GM12878 (cell line): ENCODE measurements at regions not wholly inside any gene's neighbourhood (a gene's known extent, or its start where the extent isn't known, plus 50 kb on each side); places are given as distances from the start of the nearest gene placed in this dataset.

Source experiments
- ATAC-seq: fragments of 200-7000 bp; cut with Tn5 transposase; 3 replicates; pipeline ENCODE4 v1.9.1; 2020; ENCODE audit warnings: mild to moderate bottlenecking, moderate library complexity
- BruUV-seq: library from RNA; stranded (reverse); fragments of 400-500 nt; replicated peaks from 2 replicates; lab custom pipeline; 2021; lab: Mats Ljungman, UMichigan
- CTCF ChIA-PET: fragments of 300-600 bp; sonication (Branson Sonifier 250); formaldehyde crosslinking; extraction: SDS; loops from one replicate; lab custom pipeline; 2021; ENCODE audit warnings: inconsistent platforms; lab: Yijun Ruan, JAX
- POLR2A ChIA-PET: fragments of 350-600 bp; formaldehyde crosslinking; extraction: SDS; loops from one replicate; lab custom pipeline; 2021; ENCODE audit warnings: inconsistent platforms; lab: Charles Lee
- RAD21 ChIA-PET: fragments of 300-600 bp; sonication (Branson Sonifier 250); formaldehyde crosslinking; loops from one replicate; lab custom pipeline; 2023; ENCODE audit warnings: antibody characterized with exemption; ENCODE audit not compliant: unreplicated experiment; lab: Charles Lee
- SMC1A ChIA-PET: fragments of 300-600 bp; sonication (Branson Sonifier 250); formaldehyde crosslinking; loops from one replicate; lab custom pipeline; 2023; ENCODE audit not compliant: unreplicated experiment, uncharacterized antibody; lab: Charles Lee
- DNase-seq: peaks from one replicate; pipeline ENCODE4 v3.0.0-alpha.2; 2011; ENCODE audit warnings: low read depth, low spot score
- FAIRE-seq: peaks from 3 replicates; lab custom pipeline; 2011; peaks lifted over from hg19 to GRCh38; lab: Jason Lieb, UNC
- H2AFZ ChIP-seq: 2 replicates; pipeline ENCODE4 v1.6.0; 2011; ENCODE audit warnings: low read depth, low read length, control low read depth; ENCODE audit not compliant: control insufficient read depth
- H3K27ac ChIP-seq: 2 replicates; pipeline ENCODE4 v1.5.1; 2011; ENCODE audit warnings: control low read depth; ENCODE audit not compliant: control insufficient read depth, insufficient read depth
- H3K27me3 ChIP-seq, 2 experiments: replicated peaks in 1 of 2; 2 replicates each; pipeline versions ENCODE4 v1.6.0 to v1.6.1; 2011; ENCODE audit warnings: low read length in 1 of 2; ENCODE audit not compliant: control insufficient read depth in 2 of 2, insufficient read depth in 2 of 2
- H3K36me3 ChIP-seq, 2 experiments: 2 replicates each; pipeline ENCODE4 v1.5.1; 2011; ENCODE audit warnings: low read length in 1 of 2; ENCODE audit not compliant: control insufficient read depth in 2 of 2, insufficient read depth in 2 of 2
- H3K4me1 ChIP-seq: 2 replicates; pipeline ENCODE4 v1.6.1; 2011; ENCODE audit warnings: mild to moderate bottlenecking, low read length, moderate library complexity, mixed read lengths; ENCODE audit not compliant: control insufficient read depth, insufficient read depth
- H3K4me2 ChIP-seq: 2 replicates; pipeline ENCODE4 v1.6.0; 2011; ENCODE audit warnings: control low read depth; ENCODE audit not compliant: control insufficient read depth, insufficient read depth
- H3K4me3 ChIP-seq: fragments of 200-600 bp; sonication (generic); 2 replicates; pipeline ENCODE4 v1.5.1; 2016
- H3K79me2 ChIP-seq: 2 replicates; pipeline ENCODE4 v1.6.0; 2011; ENCODE audit warnings: low read length; ENCODE audit not compliant: control insufficient read depth, insufficient read depth
- H3K9ac ChIP-seq: 2 replicates; pipeline ENCODE4 v1.8.0; 2011; ENCODE audit warnings: low read length, control low read depth, mixed read lengths; ENCODE audit not compliant: control insufficient read depth, insufficient read depth
- H3K9me3 ChIP-seq: replicated peaks from 3 replicates; pipeline ENCODE4 v1.5.1; 2011; ENCODE audit warnings: mild to moderate bottlenecking, low read length; ENCODE audit not compliant: control insufficient read depth, insufficient read depth
- H4K20me1 ChIP-seq: 2 replicates; pipeline ENCODE4 v1.6.0; 2011; ENCODE audit not compliant: control insufficient read depth, insufficient read depth
- BCL11A ChIP-seq: IDR thresholded peaks from 2 replicates; pipeline ENCODE4 v1.6.1; 2011; ENCODE audit warnings: low read depth, low read length
- CBX5 ChIP-seq: sonication (generic); IDR thresholded peaks from 2 replicates; pipeline ENCODE4 v1.6.1; 2016; ENCODE audit warnings: low read depth, moderate library complexity, mild to moderate bottlenecking, inconsistent platforms
- CREM ChIP-seq: IDR thresholded peaks from 2 replicates; pipeline ENCODE4 v1.6.1; 2014; ENCODE audit warnings: antibody characterized with exemption, low read depth
- E4F1 ChIP-seq: fragments of 450-650 bp; IDR thresholded peaks from 2 replicates; pipeline ENCODE4 v1.6.1; 2018; ENCODE audit warnings: borderline replicate concordance, mild to moderate bottlenecking; ENCODE audit not compliant: partially characterized antibody
- EED ChIP-seq: sonication (generic); IDR thresholded peaks from 2 replicates; pipeline ENCODE4 v1.6.1; 2016; ENCODE audit warnings: antibody characterized with exemption, low read depth
- EGR1 ChIP-seq, 2 experiments: IDR thresholded peaks; 1 replicate in 1 of 2; 2 replicates in 1 of 2; pipeline ENCODE4 v1.6.1; 2011 to 2012; ENCODE audit warnings: low read depth in 2 of 2, low read length in 2 of 2, borderline replicate concordance in 1 of 2, mild to moderate bottlenecking in 1 of 2, moderate library complexity in 1 of 2
- ESRRA ChIP-seq: IDR thresholded peaks from 2 replicates; pipeline ENCODE4 v1.6.1; 2012; ENCODE audit warnings: mild to moderate bottlenecking, low read length, improper control_type of control experiment
- ETV6 ChIP-seq, 2 experiments: fragments of 450-650 bp in 1 of 2; IDR thresholded peaks in 1 of 2; conservative IDR thresholded peaks in 1 of 2; 2 replicates each; pipeline ENCODE4 v1.6.1; 2014; ENCODE audit warnings: antibody characterized with exemption in 1 of 2, borderline replicate concordance in 1 of 2, low read depth in 1 of 2, mild to moderate bottlenecking in 1 of 2, moderate library complexity in 1 of 2
- MXI1 ChIP-seq: fragments of 150-350 bp; IDR thresholded peaks from 2 replicates; pipeline ENCODE4 v1.6.1; 2011; ENCODE audit warnings: low read depth, mild to moderate bottlenecking, inconsistent platforms, low read length, improper control_type of control experiment
- NR2F1 ChIP-seq: fragments of 450-650 bp; conservative IDR thresholded peaks from 2 replicates; pipeline ENCODE4 v1.6.1; 2017; ENCODE audit warnings: mild to moderate bottlenecking
- RB1 ChIP-seq: fragments of 450-650 bp; formaldehyde crosslinking; IDR thresholded peaks from 2 replicates; pipeline ENCODE4 v1.6.1; 2017; ENCODE audit warnings: mild to moderate bottlenecking, borderline replicate concordance
- RELB ChIP-seq: fragments of 450-650 bp; IDR thresholded peaks from 2 replicates; pipeline ENCODE4 v1.6.1; 2017; ENCODE audit warnings: low read depth, mild to moderate bottlenecking, moderate library complexity
- RUNX3 ChIP-seq: IDR thresholded peaks from 2 replicates; pipeline ENCODE4 v1.6.1; 2012; ENCODE audit warnings: low read length, inconsistent platforms
- SMC3 ChIP-seq: IDR thresholded peaks from 2 replicates; pipeline ENCODE4 v1.6.1; 2011; ENCODE audit warnings: low read length, improper control_type of control experiment, borderline replicate concordance
- TCF12 ChIP-seq: IDR thresholded peaks from 2 replicates; pipeline ENCODE4 v1.6.1; 2011; ENCODE audit warnings: low read depth, mild to moderate bottlenecking, low read length
- ZZZ3 ChIP-seq: IDR thresholded peaks from 2 replicates; pipeline ENCODE4 v1.6.1; 2011; ENCODE audit warnings: low read depth; ENCODE audit not compliant: control insufficient read depth, insufficient read length
- WGBS: methylation state at CpG from one replicate; pipeline ENCODE4 v1.1.6; 2016; ENCODE audit warnings: low lambda C conversion rate; ENCODE audit not compliant: insufficient replicate concordance, insufficient coverage; ENCODE audit errors: missing lambda C conversion rate; 5-methylcytosine and 5-hydroxymethylcytosine counted together
- in situ Hi-C: fragments of 300-500 bp; cut with MboI; formaldehyde crosslinking; loops from 9 replicates; pipeline ENCODE4 v1.14.3; 2018; ENCODE audit warnings: mixed read lengths
- intact Hi-C: fragments of 100-400 bp; cut with micrococcal nuclease; formaldehyde crosslinking; loops from one replicate; pipeline ENCODE4 v1.14.2; 2022; ENCODE audit not compliant: unreplicated experiment

- Histone ChIP-seq H3K27me3 (peaks cover 5 to 15% of the 10 kb centered on the region in 2 experiments; a peak in 3 of 4 replicates), H3K4me2 (no peak overlapping the region), H3K4me3 (no peak overlapping the region), H3K27ac (no peak overlapping the region), H3K4me1 (peaks cover 2% of the 10 kb centered on the region; the same call in 1 of the 2 replicates), H3K36me3 (no peaks in the 10 kb centered on the region), H3K79me2 (no peaks in the 10 kb centered on the region), H3K9ac (no peak overlapping the region), H4K20me1 (no peaks in the 10 kb centered on the region), H3K9me3 (no peaks in the 10 kb centered on the region), H2AFZ (no peak overlapping the region)
- in situ Hi-C loops (no loop called here), intact Hi-C loops (no loop called here)
- CTCF ChIA-PET, result interaction anchor here (1.0 to 1.7 kb wide), 6 partner anchors 9 to 143 kb away, joined by 3 to 6 read pairs (median 4); no protein-coding TSS in a partner anchor
- no peak for TF ChIP-seq CREM
- no peak for TF ChIP-seq MXI1
- no peak for TF ChIP-seq E4F1
- TF ChIP-seq BCL11A, result no peak
- no peak for TF ChIP-seq NR2F1
- TF ChIP-seq SMC3, result no peak
- TF ChIP-seq ETV6 (conservative IDR thresholded peaks at IDR 0.05 in 1 of 2, IDR thresholded peaks at IDR 0.05 in 1 of 2; ENCODE audit: borderline replicate concordance in 1 of 2, low read depth in 1 of 2), result no peak
- TF ChIP-seq RB1, result no peak
- TF ChIP-seq RUNX3, result no peak
- TF ChIP-seq TCF12, result no peak
- no peak for TF ChIP-seq CBX5
- no peak for TF ChIP-seq EGR1 (IDR thresholded peaks at IDR 0.05; ENCODE audit: borderline replicate concordance in 1 of 2, low read depth in 2 of 2, low read length in 2 of 2)
- TF ChIP-seq ESRRA, result no peak
- no peak for TF ChIP-seq ZZZ3
- TF ChIP-seq RELB, result no peak
- no peak for TF ChIP-seq EED
- POLR2A ChIA-PET, result no interaction called here
- no TSS peak for BruUV-seq
- RAD21 ChIA-PET, result interaction anchor here (1.1 to 1.3 kb wide), 2 partner anchors 13 to 143 kb away, joined by 3 read pairs; no protein-coding TSS in a partner anchor
- 76% methylated on average over 8 of the region's 8 CpGs for WGBS
- no peak for FAIRE-seq
- no peak for ATAC-seq
- DNase-seq, result no peak
- SMC1A ChIA-PET, result no interaction called here
Measured at GRCh38 chr16:85257483-85257882, 145.2 kb upstream of the CIBAR2 start.
